B cell (primary cell): ENCODE measurements at regions not wholly inside any gene's neighbourhood (a gene's known extent, or its start where the extent isn't known, plus 50 kb on each side); places are given as distances from the start of the nearest gene placed in this dataset.

ENCODE experiments used
- EZH2 ChIP-seq: IDR thresholded peaks from 2 replicates; pipeline ENCODE4 v1.6.1; 2012; ENCODE audit warnings: borderline replicate concordance, low read depth, mild to moderate bottlenecking, moderate library complexity, low read length; ENCODE audit not compliant: insufficient read depth, poor library complexity, severe bottlenecking
- TF ChIP-seq, protein P1 (sequence below): fragments of 200-600 bp; IDR thresholded peaks from one replicate; pipeline ENCODE4 v1.8.0; 2022; ENCODE audit warnings: antibody characterized with exemption, mild to moderate bottlenecking

DNA sequence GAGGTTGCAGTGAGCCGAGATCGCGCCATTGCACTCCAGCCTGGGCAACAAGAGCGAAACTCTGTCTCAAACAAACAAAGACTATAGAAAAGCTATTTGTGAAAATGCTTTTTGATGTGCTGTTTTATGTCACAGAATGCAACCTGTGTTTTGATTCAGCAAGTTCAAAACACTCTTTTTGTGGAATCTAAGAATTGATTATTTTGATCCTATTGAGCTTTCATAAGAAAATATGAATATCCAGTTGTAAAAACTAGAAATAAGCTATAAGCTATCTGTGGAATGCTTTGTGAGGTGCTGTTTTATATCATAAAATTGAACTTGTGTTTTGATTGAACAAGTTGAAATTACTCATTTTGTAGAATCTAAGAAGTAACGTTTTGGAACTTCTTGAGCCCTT lies 110.7 kb upstream of the VPREB1 start:
- TF ChIP-seq, protein P1, sequence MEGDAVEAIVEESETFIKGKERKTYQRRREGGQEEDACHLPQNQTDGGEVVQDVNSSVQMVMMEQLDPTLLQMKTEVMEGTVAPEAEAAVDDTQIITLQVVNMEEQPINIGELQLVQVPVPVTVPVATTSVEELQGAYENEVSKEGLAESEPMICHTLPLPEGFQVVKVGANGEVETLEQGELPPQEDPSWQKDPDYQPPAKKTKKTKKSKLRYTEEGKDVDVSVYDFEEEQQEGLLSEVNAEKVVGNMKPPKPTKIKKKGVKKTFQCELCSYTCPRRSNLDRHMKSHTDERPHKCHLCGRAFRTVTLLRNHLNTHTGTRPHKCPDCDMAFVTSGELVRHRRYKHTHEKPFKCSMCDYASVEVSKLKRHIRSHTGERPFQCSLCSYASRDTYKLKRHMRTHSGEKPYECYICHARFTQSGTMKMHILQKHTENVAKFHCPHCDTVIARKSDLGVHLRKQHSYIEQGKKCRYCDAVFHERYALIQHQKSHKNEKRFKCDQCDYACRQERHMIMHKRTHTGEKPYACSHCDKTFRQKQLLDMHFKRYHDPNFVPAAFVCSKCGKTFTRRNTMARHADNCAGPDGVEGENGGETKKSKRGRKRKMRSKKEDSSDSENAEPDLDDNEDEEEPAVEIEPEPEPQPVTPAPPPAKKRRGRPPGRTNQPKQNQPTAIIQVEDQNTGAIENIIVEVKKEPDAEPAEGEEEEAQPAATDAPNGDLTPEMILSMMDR, result no peak
- no peak for TF ChIP-seq EZH2
